Superior temporal gyrus (tissue), 1 donor: ENCODE measurements at regions not wholly inside any gene's neighbourhood (a gene's known extent, or its start where the extent isn't known, plus 50 kb on each side); places are given as distances from the start of the nearest gene placed in this dataset.

Experiments
- DNase-seq: peaks from one replicate; pipeline ENCODE4 v3.0.0-alpha.2; 2016; ENCODE audit errors: extremely low spot score

DNA sequence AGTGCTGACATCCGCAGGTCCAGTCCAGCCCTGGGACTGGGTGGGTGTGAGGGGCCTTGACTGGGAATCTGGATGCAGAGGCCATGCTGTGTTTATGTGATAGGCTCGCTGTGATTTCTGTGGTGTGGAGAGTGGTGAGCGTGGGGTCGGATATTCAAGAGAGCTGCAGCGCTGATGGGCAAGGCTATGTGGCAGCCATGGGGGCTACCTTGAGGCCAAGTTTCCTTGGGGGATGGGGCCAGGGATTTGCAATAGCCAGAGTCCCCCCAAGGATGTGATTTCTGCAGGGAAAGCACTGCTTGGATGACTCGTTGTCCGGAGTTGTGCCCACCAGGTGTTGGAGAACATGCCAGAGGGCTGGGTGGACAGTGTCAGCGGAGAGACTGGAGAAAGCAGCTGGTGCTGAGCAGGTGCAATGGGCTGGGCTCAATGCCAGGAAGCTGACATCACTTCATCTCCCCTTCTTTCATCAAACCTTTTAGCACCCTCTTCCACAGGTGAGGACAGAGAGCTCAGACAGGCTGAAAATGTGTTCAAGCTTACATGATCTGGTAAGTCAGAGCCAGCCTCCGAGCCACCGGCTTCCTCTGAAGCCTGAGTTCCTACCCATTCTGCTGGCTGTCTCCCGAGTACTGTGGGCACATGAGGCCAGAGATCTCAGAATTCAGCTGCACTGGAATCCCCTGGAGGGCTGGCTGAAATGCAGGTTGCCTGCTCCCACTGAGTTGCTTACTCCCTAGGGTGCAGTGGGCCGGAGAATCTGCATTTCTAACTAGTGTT is 132.9 kb downstream of the RHOU start:
- no peak for DNase-seq

GRCh38 chr1:228868731-228869024 is 133.4 kb downstream of the RHOU start:
- DNase-seq: no peak

GRCh38 chr1:228869312-228869824 is 134.1 kb downstream of the RHOU start:
- no peak for DNase-seq

GRCh38 chr1:228870041-228870713 is 134.9 kb downstream of the RHOU start:
- DNase-seq: peak; percentile 54

GRCh38 chr1:228871314-228872061 is 136.2 kb downstream of the RHOU start:
- peak; percentile 61 for DNase-seq

- DNase-seq: no peak
Observed at GRCh38 chr1:228872080-228872479, 136.8 kb downstream of the RHOU start.

DNA sequence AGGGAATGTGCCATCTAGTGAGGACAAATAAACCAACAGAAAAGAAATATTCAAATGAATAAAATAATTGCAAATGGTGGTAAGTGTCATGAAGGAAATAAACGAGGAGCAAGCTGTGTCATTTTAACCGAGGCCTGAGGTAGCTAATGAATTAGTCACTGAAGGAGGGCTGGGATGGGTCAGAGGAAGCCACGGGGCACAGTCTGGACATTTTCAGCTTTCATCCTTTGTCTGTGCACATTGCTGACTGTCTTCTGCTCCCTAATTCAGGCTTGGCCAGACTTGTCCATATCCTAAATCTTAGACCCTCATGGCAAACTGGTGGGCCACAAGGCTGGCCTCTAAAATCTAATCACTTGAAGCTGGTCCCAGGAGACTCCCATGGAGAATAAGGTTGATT is 138.4 kb downstream of the RHOU start:
- DNase-seq: no peak

DNA sequence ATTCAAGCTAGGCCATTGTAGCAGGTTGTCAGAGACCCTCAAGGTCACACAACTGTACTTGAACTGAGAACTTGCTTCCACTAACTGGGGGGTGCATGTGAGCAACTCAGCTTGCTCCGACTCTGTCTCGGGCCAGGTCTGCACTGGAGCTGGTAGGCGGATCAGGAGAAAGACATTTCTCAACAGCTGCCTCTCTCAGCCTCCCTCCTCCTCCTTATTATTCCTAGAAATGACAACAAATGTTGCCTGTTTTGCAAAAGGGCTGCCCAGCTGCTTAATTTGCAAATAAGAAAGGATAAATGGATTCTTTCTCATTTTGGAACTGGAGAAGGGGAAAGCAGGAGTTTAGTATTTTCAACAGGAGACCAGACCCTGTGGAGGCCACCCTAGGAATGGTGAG is 140.5 kb downstream of the RHOU start:
- DNase-seq: peak; percentile 38

DNA sequence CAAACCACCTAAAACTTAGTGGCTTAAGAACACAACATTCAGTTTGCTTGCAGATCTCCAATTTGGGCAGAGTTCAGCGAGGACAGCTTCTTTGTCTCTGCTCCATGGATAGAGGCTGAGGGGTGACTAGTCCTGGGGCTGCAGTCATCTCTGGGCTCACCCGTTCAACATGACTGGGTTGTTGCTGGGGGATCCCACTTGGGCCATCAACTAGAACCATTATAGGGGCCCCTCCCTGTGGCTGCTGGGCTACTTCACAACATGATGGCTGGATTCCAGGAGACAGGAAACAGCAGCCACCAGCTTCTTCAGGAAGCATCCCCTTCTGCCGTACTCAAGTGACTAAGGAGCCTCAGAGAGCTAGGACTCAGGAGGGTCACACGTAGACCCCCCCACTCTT is 140.9 kb downstream of the RHOU start:
- DNase-seq: no peak

GRCh38 chr1:228879164-228879563 is 143.9 kb downstream of the RHOU start:
- no peak for DNase-seq

DNA sequence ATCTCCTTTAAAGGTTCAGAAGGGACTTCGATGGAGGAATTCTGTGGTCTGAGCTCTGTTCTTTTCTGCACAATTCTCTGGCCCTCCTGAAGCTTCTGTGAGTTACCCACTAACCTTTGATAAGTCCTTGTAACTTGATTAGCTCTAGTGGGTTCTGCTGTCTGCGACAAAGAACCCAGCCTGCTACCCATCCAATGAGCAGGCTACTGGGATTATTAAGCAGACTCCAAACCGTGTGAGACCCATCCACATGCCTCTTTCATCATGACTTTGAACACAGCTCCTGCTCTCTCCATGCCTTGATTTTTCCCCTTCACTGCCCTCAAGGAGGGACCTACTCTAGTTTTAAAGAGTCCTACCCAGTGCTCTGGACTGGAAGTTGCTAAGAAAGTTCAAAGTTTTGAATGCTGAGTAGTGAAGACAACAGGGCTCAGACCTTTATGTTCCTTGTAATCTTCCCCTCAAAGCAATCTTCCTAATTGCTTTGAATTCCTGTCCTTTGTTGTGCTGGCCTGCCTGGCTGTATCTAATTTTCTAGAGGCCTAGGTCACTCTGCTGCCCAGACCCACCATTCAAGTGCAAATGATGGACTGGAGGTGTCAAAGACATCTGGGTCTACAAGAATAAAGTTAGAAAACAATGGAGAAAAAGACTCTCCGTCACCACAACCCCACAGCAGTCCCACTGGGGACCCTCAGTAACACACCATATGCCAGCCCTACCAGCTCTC is 146.9 kb downstream of the RHOU start:
- no peak for DNase-seq

DNA sequence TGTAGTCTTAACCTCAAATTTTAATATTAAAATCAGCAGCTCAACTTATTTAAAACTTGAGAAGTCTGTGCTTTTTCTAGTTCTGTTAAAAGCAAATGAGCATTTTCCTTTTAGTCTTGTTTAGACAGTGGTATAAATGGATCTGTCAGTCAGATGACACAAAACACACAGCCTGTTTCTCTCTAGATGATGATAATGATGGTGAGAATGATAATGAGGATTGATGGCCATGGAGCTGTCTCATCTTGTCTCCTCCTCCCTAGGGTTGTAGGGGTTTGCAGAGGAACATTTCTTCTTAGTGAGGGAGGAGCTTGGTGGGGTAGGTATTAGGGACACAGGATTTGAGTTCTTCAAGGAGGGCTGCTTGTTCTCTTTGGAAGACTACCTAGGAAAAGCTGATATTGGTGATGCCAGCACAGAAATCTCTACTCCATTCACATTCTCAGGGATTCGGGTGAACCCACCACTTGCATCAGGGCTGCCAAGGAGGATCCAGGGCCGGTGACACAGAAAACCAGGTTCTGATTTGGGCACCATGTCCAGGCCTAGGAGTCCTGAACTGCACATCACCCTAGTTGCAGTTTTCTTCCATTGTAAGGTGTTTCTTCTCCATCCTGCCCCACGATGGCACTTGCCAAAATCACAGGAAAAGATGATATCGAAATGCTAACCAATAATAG is 147.6 kb downstream of the RHOU start:
- no peak for DNase-seq

GRCh38 chr1:228883535-228883934 is 148.3 kb downstream of the RHOU start:
- DNase-seq: no peak

DNA sequence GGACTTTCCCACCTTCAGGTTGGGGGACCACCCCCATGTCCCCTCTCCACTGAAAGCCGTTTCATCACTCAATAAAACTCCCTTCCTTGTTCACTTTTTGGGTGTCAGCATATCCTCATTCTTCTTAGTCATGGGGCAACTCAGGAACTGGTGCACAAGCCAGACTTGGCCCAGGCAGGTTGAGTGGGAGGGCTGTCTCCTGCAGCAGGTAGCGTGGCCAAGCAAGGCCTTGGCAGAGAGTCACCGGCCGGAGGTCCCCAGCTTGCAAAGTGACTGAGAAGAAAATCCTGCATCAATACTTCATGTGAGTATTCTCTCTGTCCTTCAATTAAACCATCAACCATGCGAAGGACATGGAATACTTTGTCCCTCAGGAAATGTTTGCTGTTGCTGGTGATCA is 148.9 kb downstream of the RHOU start:
- no peak for DNase-seq

DNA sequence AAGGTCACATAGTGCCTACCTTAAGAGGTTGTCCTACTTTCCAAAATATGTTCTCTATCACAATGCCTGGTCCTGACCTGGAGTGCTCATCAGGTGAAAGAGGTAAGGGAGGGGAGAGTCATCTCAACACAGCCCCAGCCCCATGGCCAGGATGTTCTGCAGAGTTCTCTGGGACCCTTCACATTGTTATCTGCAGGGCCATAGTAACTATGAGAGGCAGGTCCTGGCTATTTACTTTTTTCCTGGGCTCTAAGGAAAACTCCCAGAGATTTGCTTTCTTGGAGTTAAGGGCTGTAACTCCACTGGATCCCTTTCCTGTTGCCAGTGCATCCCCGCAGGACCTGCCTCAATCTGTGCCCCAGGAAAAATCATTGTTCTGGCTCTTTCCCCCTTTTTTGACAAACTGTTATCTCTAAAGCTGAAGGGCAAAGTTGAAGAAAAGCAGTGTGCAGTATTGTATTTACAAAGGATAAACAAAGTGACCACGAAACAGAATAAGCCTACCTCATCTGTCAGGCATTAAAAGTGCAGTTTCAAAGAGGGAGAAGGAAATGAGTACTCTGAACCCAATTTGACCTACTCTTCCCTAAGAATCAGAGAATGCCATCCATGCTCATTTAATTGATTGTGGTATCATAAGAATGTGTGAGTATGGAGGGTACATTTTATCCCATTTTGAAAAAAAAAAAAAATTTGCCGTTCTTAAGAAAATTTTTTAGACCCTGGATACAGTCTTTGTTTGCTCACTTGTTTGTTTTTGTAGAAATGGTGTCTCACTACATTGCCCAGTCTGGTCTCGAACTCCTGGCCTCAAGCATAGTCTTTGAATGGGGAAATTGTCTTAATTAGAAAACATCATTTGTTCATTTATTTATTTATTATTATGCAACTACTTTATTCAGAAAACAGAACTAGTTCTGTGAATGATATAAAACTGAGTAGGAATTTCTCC is 149.6 kb downstream of the RHOU start:
- no peak for DNase-seq

GRCh38 chr1:228885845-228886244 is 150.6 kb downstream of the RHOU start:
- no peak for DNase-seq

DNA sequence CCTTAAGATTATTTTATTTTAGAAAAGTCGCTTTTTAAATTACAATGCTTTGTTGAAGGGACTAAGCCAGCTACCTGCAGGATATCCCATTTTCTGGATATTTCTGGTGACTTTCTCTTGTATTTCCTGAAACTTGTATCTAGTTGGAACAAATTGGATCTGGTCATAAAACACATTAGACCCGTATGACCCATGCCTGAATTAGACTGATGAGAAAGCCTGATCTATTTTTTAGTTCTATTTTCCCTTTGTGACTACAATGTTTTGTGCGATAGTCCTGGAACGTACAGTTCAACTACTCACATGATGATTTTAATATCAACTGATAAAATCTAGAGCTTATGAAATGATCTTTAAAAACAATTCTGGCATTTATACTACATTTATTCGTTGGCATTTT is 151.8 kb downstream of the RHOU start:
- no peak for DNase-seq

GRCh38 chr1:228887960-228888359 is 152.7 kb downstream of the RHOU start:
- DNase-seq: no peak

DNA sequence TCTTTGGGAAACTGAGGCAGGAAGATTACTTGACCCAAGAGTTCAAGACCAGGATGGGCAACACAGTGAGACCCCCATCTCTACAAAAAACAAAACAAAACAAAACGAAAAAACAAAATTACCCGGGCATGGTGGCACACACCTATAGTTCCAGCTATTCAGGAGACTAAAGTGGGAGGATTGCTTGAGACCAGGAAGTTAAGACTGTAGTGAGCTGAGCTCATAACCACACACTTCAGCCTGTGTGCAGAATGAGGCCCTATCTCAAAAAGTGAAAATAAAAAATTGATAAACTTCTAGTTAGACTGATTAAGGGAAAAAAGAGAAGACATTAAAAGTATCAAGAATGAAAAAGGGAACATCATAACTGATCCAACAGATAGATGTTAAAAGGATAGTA is 154.0 kb downstream of the RHOU start:
- DNase-seq: no peak

- DNase-seq: no peak
Observed at GRCh38 chr1:228891272-228892034, 156.2 kb downstream of the RHOU start.
